RWPE2 (cell line): ENCODE measurements at regions not wholly inside any gene's neighbourhood (a gene's known extent, or its start where the extent isn't known, plus 50 kb on each side); places are given as distances from the start of the nearest gene placed in this dataset.

ENCODE experiments used
- ATAC-seq: fragments of 200-7000 bp; cut with Tn5 transposase; 3 replicates; pipeline ENCODE4 v1.9.1; 2021; ENCODE audit warnings: low read depth
- DNase-seq: peaks from one replicate; pipeline ENCODE4 v3.0.0-alpha.2; 2020; ENCODE audit warnings: low spot score
- H3K27ac ChIP-seq: fragments of 450-650 bp; 2 replicates; pipeline ENCODE4 v1.5.1; 2017; ENCODE audit warnings: mild to moderate bottlenecking; ENCODE audit not compliant: poor library complexity, severe bottlenecking
- H3K27me3 ChIP-seq: fragments of 250-450 bp; sonication (Bioruptor Pico); 2 replicates; pipeline ENCODE4 v1.5.1; 2021; ENCODE audit warnings: mild to moderate bottlenecking, moderate library complexity; ENCODE audit not compliant: insufficient read depth, poor library complexity, severe bottlenecking
- H3K36me3 ChIP-seq: fragments of 250-450 bp; sonication (Bioruptor Pico); 2 replicates; pipeline ENCODE4 v1.5.1; 2020; ENCODE audit warnings: low read depth, mild to moderate bottlenecking, moderate library complexity
- H3K4me1 ChIP-seq: fragments of 250-450 bp; sonication (Bioruptor Pico); 2 replicates; pipeline ENCODE4 v1.5.1; 2021; ENCODE audit warnings: mild to moderate bottlenecking, moderate library complexity; ENCODE audit not compliant: insufficient read depth, poor library complexity, severe bottlenecking
- H3K4me3 ChIP-seq: fragments of 250-450 bp; sonication (Bioruptor Pico); 2 replicates; pipeline ENCODE4 v1.5.1; 2021; ENCODE audit warnings: mild to moderate bottlenecking, moderate library complexity; ENCODE audit not compliant: severe bottlenecking
- H3K9me3 ChIP-seq: fragments of 250-450 bp; sonication (Bioruptor Pico); 2 replicates; pipeline ENCODE4 v1.5.1; 2021; ENCODE audit warnings: mild to moderate bottlenecking, moderate library complexity; ENCODE audit not compliant: severe bottlenecking
- TF ChIP-seq, protein P1 (sequence below): fragments of 450-650 bp; IDR thresholded peaks from one replicate; pipeline ENCODE4 v1.5.1; 2017; ENCODE audit warnings: mild to moderate bottlenecking, moderate library complexity; ENCODE audit not compliant: poor library complexity, severe bottlenecking

DNA sequence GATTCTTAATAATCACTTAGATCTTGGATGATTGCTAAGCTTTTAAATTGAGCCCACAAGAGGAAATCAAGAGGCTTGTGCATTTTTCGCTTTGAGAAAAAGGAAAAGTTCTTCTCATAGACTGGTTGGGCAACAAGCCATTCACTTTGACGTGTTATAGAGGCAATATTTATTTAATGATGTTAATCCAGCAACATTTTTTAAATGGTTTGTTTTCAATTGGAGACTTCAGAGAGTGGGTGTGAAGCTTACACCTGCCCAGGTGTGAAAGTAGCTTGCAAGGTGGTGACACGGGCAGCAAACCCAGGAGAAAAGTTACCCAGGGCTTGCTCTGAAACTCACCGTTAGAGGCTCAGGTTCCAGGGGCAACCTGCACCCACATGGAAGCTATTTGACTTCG is 858.9 kb downstream of the GALR1 start:
- Histone ChIP-seq H3K27me3 (no peaks in the 10 kb centered on the region), H3K4me3 (no peak overlapping the region), H3K4me1 (no peaks in the 10 kb centered on the region), H3K36me3 (no peaks in the 10 kb centered on the region), H3K9me3 (no peaks in the 10 kb centered on the region), H3K27ac (no peak overlapping the region)
- ATAC-seq (no peak), DNase-seq (no peak)
- TF ChIP-seq, protein P1, sequence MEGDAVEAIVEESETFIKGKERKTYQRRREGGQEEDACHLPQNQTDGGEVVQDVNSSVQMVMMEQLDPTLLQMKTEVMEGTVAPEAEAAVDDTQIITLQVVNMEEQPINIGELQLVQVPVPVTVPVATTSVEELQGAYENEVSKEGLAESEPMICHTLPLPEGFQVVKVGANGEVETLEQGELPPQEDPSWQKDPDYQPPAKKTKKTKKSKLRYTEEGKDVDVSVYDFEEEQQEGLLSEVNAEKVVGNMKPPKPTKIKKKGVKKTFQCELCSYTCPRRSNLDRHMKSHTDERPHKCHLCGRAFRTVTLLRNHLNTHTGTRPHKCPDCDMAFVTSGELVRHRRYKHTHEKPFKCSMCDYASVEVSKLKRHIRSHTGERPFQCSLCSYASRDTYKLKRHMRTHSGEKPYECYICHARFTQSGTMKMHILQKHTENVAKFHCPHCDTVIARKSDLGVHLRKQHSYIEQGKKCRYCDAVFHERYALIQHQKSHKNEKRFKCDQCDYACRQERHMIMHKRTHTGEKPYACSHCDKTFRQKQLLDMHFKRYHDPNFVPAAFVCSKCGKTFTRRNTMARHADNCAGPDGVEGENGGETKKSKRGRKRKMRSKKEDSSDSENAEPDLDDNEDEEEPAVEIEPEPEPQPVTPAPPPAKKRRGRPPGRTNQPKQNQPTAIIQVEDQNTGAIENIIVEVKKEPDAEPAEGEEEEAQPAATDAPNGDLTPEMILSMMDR = no peak

- Histone ChIP-seq H3K36me3 (no peaks in the 10 kb centered on the region), H3K27me3 (no peaks in the 10 kb centered on the region), H3K4me3 (no peak overlapping the region), H3K4me1 (no peaks in the 10 kb centered on the region), H3K27ac (no peak overlapping the region), H3K9me3 (no peaks in the 10 kb centered on the region)
- TF ChIP-seq, protein P1 = no peak
- no peak for ATAC-seq
- DNase-seq = no peak
These were observed 863.7 kb downstream of the GALR1 start for GRCh38 chr18:78113136-78113939.

DNA sequence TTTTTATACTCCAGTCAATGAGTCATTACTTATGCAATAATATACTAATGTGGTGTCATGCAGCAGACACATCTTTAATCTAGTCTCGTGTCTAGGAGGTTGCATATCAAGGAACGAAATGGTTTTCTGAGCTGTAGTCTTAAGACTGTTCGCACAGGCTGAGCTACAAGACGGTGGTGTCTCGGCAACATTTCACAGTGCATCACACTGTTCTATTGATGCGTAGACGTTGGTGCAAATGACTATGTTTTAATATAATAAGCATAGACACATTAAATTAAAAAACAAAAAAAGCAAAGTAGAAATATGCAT is 864.2 kb downstream of the GALR1 start:
- no peaks in the 10 kb centered on the region for H3K36me3 ChIP-seq
- H3K27me3 ChIP-seq = no peaks in the 10 kb centered on the region
- no peak overlapping the region for H3K27ac ChIP-seq
- DNase-seq (no peak), ATAC-seq (no peak)
- H3K9me3 ChIP-seq = no peaks in the 10 kb centered on the region
- TF ChIP-seq, protein P1 = no peak
- H3K4me1 ChIP-seq = no peaks in the 10 kb centered on the region
- no peak overlapping the region for H3K4me3 ChIP-seq

DNA sequence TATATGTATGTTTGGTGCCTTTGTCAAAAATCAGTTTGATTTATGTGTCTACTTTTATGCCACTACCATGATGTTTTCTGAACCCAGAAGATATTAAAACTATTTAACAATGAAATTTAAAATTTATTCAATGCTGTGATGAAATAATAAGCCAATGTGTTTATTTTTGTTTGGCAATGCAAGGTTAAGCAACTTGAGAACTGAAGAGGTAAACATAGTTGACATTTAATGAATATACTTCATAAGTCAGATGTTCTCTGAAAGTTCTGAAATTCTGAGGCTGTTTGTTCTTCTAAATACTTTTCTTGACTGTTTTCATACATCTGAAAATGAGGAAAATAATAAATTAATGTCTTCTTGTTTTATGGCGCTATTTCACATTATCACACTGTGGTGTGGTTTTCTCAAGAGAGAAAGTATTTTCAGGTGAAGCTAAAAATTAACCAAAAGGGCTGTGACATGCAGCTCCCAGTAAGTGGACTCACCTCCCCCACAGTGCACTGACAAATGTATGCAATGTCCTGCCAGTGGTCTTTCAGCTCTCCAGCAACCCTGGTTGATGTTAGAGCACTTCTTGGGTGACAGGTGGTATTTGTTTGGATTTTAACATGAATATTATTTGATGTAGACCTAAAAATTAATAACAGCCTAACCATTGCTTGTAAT is 863.6 kb upstream of the SALL3 start:
- Histone ChIP-seq H3K36me3 (no peaks in the 10 kb centered on the region), H3K27me3 (no peaks in the 10 kb centered on the region), H3K27ac (no peak overlapping the region), H3K4me1 (no peaks in the 10 kb centered on the region), H3K9me3 (no peaks in the 10 kb centered on the region), H3K4me3 (no peak overlapping the region)
- TF ChIP-seq, protein P1 = no peak
- ATAC-seq (no peak), DNase-seq (no peak)
